ENCODE measurements at regions not wholly inside any gene's neighbourhood (a gene's known extent, or its start where the extent isn't known, plus 50 kb on each side); places are given as distances from the start of the nearest gene placed in this dataset.
"Not testable (repeated sequence)": the region's sequence is repeated elsewhere in the genome, so short reads cannot be mapped to it uniquely, and the experiment has no call there.

DNA sequence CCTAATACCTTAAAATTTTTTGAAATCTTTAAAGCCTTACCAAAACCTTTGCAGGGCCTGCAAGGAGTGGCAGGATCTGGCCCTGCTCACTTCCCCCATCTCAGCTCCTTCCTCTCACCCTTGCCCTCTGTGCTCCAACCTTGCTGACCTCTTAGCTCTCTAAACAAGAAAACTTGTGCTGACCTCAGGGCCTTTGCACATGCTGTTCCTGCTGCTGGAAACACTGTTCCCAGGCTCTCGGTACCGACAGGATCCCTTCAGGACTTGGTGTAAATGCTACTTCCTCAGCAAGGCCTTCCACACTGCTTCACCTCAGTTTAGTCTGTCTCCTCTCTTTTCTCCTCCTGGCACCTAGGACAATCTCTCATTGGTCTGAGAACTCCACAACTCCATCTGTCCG is 155.4 kb upstream of the IQSEC1 start:
- H3K4me1 ChIP-seq: no peaks in the 10 kb centered on the region
- H3K27ac ChIP-seq: no peak overlapping the region
- intact Hi-C loops (cut with DNase I): no loop called here
- H3K27me3 ChIP-seq: no peaks in the 10 kb centered on the region
- no peak for ATAC-seq
- H3K9me3 ChIP-seq: no peaks in the 10 kb centered on the region
- TF ChIP-seq, protein P1, sequence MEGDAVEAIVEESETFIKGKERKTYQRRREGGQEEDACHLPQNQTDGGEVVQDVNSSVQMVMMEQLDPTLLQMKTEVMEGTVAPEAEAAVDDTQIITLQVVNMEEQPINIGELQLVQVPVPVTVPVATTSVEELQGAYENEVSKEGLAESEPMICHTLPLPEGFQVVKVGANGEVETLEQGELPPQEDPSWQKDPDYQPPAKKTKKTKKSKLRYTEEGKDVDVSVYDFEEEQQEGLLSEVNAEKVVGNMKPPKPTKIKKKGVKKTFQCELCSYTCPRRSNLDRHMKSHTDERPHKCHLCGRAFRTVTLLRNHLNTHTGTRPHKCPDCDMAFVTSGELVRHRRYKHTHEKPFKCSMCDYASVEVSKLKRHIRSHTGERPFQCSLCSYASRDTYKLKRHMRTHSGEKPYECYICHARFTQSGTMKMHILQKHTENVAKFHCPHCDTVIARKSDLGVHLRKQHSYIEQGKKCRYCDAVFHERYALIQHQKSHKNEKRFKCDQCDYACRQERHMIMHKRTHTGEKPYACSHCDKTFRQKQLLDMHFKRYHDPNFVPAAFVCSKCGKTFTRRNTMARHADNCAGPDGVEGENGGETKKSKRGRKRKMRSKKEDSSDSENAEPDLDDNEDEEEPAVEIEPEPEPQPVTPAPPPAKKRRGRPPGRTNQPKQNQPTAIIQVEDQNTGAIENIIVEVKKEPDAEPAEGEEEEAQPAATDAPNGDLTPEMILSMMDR (IDR thresholded peaks at IDR 0.05): no peak
- DNase-seq: no peak
- H3K4me3 ChIP-seq: no peak overlapping the region
- no peaks in the 10 kb centered on the region for H3K36me3 ChIP-seq

DNA sequence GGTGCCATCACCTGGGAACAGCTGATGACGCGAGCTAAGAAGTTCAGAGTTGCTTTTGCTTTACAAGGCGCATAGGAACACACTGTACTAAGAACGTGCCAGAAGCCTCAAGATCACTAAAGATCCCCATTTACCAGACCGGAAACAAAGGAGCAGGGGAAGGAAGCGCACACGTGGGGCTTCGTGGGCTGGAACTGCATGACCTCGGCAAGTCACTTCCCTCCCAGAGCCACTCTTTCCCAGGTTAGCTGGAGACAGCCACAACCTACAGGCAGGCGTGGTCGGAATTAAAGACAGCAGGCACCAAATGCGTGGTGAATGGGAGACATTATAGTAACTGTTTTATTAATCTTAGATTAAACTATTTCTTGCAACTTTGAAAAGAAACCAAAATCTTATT is 154.9 kb upstream of the IQSEC1 start:
- DNase-seq; H3K27me3 ChIP-seq; ATAC-seq; H3K36me3 ChIP-seq; H3K4me3 ChIP-seq; H3K27ac ChIP-seq; H3K9me3 ChIP-seq; H3K4me1 ChIP-seq; intact Hi-C loops (cut with DNase I): not testable (repeated sequence)

DNA sequence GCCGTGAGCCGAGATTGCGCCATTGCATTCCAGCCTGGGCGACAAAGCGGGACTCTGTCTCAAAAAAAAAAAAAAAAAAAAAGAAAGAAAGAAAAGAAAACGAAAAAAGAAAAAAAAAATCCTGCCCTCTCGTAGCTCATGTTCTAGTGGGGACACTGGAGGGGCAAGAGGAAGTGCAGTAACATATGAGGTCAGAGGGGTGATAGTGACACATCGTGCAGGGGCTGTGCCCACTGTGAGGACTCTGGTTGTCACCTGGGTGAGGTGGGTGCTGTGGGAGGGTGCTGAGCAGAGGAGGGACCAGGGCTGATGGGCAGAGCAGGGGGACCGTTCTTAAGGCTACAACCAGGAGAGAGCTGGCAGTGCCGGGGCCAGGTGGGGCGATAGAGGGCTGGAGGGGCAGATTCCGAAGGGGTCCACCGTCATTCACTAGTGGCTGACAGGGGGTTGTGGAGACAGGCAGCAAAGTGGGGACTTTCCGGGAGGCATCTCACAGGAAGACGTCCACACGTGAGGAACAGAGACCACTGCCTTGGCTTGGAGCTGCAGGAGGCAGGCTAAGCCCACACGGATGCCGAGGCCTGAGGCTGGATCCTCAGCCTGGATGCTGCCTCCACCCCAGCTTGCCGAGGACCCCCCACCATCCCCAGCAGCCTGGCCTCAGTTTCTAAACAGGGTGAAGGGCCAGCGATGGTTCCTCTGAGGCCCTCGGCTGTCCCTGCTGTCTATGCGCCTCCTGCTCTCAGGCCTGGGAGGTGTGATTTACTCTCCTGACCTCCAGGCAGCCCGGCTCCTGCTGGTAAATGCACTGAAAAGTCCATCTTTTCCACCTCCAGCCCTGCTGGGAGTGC is 154.3 kb upstream of the IQSEC1 start:
- TF ChIP-seq, protein P1 (IDR thresholded peaks at IDR 0.05): no peak
- ATAC-seq (no peak), DNase-seq (no peak)
- Histone ChIP-seq H3K4me3 (no peak overlapping the region), H3K27ac (no peak overlapping the region), H3K27me3 (no peaks in the 10 kb centered on the region), H3K4me1 (no peaks in the 10 kb centered on the region), H3K9me3 (no peaks in the 10 kb centered on the region), H3K36me3 (no peaks in the 10 kb centered on the region)
- intact Hi-C loops (cut with DNase I): no loop called here

DNA sequence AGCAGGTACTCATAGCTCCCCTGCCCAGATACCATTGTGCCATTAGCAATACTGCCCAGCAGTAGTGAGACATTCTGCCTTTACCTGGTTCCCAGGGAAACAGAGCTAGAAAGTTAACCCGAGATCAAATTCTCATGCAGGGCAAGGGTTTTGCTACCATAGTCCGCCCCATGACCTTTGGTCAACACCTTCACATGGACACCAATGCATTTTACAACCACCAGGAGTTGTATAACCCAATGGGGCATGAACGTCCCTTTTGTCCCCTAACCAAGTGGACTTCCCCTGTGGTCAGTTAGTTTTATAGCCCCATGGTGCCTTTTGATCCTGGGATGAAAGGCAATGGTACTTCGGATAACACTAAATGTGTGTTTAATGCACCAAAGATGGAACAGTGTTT is 151.7 kb upstream of the IQSEC1 start:
- Histone ChIP-seq H3K9me3 (no peaks in the 10 kb centered on the region), H3K27me3 (no peaks in the 10 kb centered on the region), H3K36me3 (no peaks in the 10 kb centered on the region), H3K27ac (no peak overlapping the region), H3K4me1 (no peaks in the 10 kb centered on the region), H3K4me3 (no peak overlapping the region)
- ATAC-seq (no peak), DNase-seq (no peak)
- intact Hi-C loops (cut with DNase I): no loop called here
- TF ChIP-seq, protein P1 (IDR thresholded peaks at IDR 0.05): no peak

DNA sequence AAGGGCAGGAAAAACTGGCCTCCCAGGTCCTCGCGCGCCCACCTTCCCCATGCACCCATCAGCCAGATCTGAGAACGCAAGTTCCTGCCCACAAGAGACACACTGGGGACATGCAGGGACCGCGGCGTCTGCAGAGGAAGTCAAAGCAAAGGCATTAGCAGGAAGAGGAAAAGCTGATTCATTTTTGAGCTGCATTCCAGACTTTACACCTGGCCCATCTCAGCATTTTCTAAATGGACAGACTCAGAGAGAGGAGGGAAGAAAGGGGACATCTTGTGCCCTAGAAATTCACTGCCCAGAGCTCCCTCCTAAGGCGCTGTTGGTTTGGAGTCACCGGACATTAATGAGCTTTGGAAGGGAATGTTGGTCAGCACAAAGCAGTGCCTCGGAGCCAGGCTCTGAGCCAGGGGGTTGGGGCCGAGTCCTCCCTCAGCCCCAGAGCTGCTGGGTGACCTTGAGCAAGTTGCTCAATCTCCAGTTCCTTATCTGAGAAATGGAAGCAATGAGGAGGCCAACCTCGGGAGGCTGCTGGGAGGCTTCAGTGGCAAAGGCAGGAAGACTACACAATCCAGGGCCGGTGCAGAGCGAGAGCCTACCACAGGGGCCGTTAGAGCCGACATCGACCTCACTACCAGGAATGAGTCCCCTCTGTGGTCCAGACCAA is 150.5 kb upstream of the IQSEC1 start:
- no peak for ATAC-seq
- no peaks in the 10 kb centered on the region for H3K9me3 ChIP-seq
- no peak overlapping the region for H3K4me3 ChIP-seq
- intact Hi-C loops (cut with DNase I): no loop called here
- H3K36me3 ChIP-seq: no peaks in the 10 kb centered on the region
- no peak overlapping the region for H3K27ac ChIP-seq
- H3K4me1 ChIP-seq: no peaks in the 10 kb centered on the region
- TF ChIP-seq, protein P1 (IDR thresholded peaks at IDR 0.05): no peak
- no peak for DNase-seq
- H3K27me3 ChIP-seq: no peaks in the 10 kb centered on the region

DNA sequence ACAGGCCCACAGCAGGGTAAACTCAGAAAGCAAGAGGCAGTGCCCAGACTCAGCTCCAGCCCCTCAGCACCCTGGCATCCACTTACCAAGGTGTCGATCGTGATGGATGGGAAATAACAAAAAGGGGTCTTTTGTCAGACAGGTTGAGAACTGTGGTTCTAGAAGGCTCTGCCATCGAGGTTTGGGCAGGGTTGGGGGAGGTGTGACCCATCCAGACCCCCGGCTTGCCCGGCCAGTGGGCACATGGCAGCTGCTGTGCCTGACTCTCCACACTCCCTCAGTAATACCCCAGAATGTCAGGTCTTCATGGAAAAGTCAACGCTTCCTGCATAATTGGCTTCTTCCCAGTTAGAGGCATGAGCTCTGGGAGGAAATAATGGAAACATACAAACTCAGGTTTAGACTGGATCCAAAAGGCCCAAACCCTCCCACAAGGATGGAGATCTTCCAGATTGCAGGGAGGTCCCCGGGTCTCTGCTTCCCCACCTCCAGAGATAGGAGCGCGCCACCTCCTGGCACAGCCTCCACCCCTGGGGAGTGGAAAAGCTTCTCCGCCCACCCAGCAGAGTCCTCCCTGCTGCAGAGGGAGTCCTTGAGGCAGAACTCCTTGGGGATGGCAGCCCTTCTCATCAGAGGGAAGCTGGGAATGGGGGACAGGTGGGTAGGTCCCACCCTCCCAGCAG is 149.8 kb upstream of the IQSEC1 start:
- TF ChIP-seq, protein P1 (IDR thresholded peaks at IDR 0.05): no peak
- Histone ChIP-seq H3K27ac (no peak overlapping the region), H3K36me3 (no peaks in the 10 kb centered on the region), H3K9me3 (no peaks in the 10 kb centered on the region), H3K27me3 (no peaks in the 10 kb centered on the region), H3K4me3 (no peak overlapping the region), H3K4me1 (no peaks in the 10 kb centered on the region)
- ATAC-seq: no peak
- intact Hi-C loops (cut with DNase I): no loop called here
- no peak for DNase-seq
